GM21825 (cell line): ENCODE measurements at regions not wholly inside any gene's neighbourhood (a gene's known extent, or its start where the extent isn't known, plus 50 kb on each side); places are given as distances from the start of the nearest gene placed in this dataset.

Source experiments
- ATAC-seq: cut with Tn5 transposase; IDR thresholded peaks from one replicate; pipeline ENCODE4 v1.9.1; 2021; ENCODE audit warnings: mild to moderate bottlenecking, moderate library complexity; ENCODE audit not compliant: unreplicated experiment

DNA sequence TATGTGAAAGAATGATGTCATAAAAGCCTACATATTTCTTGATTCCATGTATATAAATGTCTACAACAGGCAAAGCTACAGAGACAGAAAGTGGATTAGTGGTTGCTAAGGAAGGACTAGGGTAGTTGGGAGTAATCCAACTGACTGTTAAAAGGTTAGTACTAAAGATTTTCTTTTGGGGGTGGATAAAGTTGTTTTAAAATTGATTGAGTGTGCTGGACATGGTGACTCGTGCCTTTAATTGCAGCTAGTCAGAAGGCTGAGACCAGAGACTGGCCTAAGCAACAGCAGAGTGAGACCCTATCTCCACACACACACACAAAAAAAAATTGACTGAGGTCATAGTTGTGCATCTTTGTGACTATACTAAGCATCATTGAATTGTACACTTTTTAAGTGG lies 234.3 kb downstream of the C12orf50 start:
- ATAC-seq = no peak

DNA sequence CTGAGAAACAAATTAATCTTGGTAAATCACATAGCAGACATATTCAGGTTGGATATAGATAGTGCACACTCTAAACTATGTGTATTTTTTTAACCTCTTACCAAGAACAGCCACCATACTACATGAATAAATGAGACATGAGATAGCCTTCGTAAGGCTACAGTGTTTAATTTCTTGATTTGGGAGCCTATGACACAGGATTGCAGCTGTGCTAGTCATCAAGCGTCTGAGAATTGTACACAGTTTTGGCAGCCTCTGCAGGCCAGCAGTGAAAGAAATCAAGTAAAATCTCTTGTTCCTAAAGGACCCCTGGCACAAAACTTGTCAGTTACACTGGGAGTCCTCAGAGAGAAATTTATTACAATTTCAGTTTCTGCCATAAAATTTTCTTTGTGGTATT lies 236.1 kb downstream of the C12orf50 start:
- ATAC-seq = no peak

DNA sequence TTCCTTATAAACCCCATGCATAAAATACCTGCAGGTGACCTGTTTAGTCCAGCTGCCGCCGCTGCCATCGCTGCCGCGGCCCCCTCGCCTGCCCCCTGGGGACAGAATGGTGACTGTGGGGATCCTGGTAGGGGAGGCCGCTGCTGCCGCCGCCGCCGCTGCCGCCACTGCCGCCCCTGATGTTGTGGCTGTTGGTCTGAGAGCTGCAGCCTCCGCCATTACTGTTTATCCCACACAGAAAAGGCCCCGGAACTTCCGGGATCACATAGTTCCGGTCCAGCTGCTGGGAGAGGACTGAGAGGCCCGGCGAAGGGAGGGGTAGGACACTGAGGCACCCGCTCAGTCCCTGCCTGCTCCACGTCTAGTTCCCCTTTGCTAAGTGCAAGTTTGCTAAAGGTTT lies 244.9 kb downstream of the C12orf50 start:
- no peak for ATAC-seq

DNA sequence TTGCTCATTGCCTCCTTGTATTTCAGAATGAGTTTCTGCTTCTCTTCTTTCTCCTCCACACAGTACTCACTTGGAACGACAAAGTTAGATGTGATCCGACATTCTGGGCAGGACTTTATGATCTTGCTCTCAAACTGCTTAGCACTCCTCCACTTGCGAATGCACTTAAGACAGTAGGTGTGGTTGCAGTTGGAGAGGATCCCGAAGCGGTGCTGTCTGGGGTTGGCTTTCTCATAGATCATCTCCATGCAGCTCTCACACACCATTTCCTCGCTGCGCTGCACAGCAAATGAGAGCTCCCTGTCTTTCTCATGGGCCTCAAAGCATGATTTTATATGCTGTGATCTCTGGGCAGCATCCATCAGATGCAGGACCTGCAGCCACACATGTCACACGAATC lies 245.7 kb downstream of the C12orf50 start:
- ATAC-seq = no peak

DNA sequence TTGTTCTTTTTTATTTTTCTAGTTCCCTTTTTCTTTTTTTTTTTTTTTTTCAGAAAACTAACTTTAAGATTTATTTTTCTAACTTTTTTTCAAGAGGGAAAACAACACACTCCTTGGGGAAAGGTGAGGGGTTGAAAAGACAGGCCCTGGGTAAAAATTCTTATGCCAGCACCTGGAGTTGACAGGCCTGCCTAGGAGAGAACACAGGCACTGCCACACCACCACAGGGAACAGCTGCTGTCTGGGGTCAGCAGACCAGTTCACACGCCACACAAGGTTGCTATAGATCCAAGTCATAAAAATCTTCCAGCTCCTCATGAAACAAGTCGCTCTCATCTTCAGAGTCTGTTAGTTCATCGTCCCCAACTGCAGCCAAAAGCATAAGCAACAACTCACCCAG lies 246.4 kb downstream of the C12orf50 start:
- ATAC-seq = no peak

DNA sequence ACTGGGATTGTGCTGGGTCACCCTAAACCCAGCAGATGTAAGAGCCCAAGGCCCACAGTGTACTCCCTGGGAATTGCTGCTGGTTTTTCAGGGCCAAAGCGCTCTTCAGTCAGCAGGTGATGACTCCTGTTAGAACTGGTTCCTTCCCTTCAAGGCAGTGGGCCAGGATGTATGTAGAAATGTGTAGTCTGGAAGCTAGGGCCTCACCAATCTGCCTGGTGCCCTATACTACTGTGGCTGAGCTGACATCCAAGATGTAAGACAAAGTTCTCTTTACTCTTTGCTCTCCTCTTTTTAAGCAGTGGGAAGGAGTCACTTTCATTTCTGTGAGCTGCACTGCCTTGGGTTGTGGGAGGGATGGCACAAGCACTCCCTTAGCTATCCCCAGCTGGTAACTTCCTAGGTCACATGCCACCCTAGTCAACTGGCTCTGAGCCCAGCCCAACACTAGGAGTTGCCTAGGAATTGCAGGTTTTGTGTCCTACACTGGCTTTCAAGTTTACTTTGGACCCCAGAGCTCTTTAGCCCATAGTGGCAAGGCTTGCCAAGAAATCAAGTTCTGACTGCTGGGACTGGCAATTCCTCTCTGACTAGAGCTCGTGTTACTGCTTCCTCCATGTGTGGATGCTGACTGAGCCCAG lies 249.2 kb downstream of the C12orf50 start:
- ATAC-seq = no peak

DNA sequence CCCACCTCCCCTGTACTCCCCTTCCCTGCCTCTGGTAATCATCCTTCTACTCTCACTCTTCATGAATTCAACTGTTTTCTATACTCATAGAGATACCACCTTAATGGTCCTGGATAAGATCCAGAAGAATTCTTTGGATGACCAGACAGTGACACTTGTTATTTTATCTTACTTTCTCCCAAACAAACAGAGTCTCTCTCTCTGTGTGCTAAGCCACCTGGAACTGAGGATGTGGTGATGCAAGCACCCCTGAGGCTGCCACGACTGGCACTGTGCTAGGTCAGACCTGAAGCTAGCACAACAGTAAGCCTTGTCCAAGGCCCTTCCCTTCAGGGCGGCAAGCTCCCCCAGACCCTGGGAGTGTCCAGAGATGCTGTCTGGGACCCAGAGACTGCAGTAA lies 250.2 kb downstream of the C12orf50 start:
- ATAC-seq = no peak

DNA sequence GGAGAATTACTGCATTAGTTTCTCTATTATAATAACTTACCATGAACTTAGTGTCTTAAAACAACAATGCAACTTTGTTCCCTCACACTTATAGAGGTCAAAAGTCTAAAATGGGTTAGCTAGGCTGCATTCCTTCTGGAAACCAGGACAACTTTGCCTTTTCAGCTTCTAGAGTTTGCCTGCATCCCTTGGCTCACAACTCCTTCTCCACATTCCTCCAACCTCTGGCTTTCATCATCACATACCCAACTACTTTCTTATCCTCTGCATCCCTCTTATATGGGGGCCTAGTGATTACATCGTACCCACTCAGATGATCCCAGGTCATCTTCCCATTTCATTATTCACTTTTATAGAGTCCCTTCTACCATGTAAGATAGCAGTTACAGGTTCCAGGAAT lies 251.1 kb downstream of the C12orf50 start:
- ATAC-seq = no peak

DNA sequence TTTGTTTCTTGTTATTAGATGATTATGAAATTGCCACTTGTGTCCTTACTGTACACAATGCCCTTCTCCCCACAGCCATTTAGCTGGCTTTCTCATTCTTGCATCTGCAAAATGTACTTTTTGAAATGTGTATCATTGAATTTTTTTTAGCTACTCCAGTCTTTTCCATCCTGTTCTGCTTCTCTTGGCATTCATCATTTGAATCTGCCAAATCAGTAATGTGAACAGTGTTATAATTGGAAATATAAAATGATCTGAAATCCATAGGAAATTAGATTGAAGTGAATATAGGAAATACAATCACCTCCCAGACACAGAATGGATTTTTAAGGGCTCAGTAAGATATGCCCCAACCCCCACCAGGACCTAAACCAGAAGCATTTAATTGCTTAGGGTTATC lies 253.4 kb downstream of the C12orf50 start:
- no peak for ATAC-seq

DNA sequence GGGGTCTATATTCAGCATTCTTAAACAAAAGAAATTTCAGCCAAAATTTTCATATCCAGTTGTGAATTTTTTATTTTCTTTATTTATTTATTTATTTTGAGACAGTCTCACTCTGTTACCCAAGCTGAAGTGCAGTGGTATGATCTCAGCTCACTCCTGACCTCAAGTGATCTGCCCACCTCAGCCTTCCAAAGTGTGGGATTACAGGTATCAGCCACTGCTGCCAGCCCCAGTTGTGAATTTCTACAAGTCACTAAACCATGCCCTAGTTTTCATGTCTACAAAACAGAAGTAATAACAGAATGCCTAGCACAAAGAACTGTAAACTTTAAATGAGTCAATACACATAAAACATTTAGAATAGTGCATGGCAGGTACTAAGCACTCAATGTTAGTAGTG lies 254.2 kb downstream of the C12orf50 start:
- no peak for ATAC-seq

DNA sequence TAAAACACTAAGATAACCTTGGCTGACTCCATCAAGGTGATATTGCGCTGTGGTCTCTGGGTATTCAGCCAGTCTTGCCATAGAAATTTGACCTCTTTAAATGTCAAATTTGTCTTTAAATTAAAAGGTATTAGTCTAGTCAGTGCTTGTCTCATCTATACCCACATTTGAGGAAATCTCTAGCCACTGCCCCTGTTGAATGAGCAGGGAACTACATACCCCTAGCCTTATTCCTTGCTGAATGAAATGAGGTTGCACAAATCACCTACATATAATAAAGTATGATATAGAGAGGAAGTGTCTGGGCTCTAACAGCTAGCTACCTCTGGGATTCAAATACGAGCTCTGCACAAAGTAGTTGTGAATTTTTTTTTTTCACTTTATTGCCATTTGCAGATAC lies 256.8 kb downstream of the C12orf50 start:
- ATAC-seq = no peak

DNA sequence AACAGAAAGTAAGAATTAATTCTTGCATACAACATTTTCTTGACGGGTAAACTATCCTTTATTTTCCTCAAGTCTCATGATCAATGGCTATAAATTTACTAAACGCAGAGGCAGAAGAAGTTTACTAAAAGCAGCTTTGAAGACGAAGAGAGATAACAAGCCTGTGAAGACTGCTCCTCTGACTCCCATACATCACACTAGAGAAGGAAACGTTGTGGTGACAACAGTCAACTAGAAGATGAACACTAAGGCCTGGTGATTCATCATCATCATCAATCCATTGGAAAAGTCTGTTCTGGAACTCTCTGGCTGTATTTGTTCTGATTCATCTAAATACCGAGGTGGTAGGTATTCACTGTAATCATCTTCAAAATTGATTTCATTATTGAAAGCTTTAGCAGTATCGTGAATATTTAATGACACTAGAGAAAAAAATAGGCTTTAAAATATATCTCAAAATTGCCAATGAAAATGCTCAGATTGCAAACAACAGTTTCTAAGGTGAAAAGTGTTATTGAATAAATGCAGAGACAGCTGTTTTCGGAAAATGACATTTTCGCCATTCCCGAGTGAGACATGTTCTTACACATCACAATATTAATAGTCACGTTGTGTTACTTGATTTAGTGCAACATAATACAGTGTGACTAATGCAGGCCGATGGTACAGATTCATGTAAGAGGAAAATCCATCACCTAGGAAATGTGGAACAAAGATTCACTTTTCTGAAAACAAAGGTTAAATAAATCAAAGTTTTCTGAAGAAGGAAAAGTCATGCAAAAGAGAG lies 260.5 kb downstream of the C12orf50 start:
- ATAC-seq = no peak

DNA sequence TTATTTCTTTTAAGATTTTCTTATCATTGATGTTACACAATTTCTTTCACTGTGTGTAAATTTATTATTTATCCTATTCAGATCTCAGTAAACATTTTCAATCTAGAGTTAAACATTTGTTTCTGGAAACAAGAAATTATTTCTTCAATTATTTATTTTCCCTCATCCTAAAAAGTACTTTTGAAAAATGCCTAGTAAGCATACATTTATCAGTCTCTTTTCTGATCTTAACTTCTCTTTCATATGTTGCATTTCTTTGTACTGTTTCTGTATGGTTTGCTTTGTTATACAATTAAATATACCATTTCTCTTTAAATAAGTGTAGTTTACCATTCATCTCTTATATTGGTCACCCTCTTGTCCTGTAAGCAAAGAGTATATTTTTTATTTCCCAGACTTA lies 263.2 kb downstream of the C12orf50 start:
- ATAC-seq = no peak

DNA sequence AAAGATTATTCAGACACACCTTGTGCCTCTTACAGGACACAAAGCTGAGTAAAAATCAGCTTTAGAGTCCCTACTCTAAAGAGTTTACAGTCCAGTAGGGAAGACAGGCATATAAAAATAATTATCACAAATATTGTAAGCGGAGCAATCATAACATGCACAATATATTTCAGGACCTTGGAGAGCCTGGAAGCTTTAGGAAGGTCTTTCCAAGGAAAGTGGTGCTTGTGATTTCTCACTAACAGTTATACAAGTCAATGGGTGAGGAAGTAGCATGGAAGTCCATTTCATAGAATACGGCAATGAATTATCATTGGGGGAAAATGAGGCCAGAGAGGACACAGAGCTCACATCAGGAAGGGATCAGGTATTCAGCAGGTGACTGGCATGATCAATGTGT lies 268.3 kb downstream of the C12orf50 start:
- ATAC-seq = no peak

DNA sequence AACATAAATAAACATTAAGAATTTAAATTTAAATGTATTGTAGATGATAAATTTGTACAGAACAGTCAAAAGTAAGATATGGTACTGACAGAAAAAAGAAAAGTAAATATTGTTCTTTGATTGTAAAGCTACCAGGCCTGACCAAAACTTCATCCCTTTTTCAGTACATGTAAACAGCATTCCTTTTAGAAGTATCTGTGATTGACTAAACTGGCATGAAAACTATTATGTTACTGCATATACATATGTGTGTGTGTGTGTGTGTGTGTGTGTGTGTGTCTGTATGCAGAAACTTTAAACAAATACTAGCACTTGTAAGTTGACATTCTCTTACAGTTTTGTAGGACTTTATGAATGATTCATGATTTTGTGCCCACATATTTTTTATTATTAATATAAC lies 270.9 kb downstream of the C12orf50 start:
- ATAC-seq = no peak

DNA sequence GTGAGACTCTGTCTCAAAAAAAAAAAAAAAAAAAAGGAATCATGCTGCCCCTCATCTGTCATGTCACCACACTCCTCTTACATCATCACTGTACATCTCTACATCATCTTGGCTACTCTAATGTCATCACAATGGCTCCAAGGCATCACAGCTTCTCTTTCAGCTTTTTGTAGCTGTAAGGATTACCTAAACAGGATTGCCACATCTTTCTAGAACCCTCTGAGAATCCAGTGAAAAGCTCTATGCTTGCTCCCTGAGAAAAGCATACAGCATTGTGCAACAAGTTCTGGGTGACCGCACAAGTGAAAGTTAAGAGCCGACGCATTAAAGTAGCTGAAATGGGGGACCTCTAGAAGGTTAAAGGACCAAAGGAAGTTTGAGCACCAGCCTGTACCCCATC lies 272.5 kb downstream of the C12orf50 start:
- ATAC-seq = no peak

DNA sequence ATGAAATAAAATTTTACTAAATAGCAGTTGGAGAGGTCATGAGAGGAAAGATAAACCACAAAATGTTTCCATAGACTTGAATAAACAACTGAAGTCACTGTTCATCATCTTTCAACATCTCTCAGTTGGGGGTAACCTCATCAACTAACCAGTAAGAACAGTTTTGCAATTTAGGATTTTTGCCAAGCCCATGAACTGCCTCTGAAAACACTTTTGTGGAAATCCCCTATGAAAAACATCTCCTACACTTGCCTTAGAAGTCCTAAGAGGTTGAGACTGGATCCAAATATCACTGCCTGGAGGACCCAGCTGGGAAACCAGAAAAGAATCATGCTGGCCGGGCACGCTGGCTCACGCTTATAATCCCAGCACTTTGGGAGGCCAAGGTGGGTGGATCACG lies 273.1 kb downstream of the C12orf50 start:
- no peak for ATAC-seq

DNA sequence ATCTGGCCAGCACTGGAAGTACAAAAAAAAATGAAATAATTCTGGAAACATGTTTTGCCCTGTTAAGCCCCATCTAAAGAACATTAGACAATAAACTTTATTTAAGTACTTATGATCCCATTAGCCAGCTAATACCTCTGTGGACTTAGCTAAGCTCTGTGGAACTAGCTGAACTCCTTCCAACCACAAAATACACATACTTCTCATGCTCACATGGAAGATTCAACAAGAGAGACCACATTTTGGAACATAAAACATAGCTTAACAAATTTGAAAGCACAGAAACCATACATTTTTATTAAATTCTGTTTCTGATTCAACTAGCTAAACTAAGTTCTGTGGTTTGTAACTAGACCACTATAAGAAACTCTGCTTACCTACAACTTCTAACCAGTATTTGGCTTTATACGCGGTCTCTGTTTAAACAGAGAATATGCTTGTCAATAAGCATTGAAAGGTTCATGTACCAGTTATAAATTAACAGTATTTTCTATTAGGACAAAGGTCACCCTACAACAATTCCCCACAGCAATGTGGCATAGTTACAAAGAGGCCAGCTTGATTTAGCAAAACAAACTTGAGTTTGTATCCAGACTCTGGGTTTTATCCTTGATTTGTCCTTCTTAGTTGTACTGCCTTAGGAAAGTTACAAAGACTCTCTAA lies 300.1 kb downstream of the C12orf50 start:
- ATAC-seq = no peak

DNA sequence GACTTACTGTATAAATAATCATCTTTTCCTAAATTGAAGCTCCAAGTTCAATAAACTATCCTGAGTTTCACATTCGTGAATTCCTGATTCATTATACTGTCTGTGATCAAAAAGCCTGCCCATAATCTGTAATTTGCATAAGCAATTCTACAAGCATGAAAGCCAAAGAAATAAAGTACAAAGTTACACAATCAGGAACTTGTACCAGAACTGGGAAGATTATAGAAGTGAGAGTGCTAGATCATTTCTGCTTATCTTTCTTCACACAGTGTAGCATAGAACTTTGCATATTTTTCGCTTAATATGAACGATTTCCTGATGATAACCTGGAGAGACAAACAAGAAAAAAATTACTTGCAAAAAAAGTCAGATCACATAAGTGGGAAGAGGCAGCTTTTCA lies 308.2 kb downstream of the C12orf50 start:
- no peak for ATAC-seq

DNA sequence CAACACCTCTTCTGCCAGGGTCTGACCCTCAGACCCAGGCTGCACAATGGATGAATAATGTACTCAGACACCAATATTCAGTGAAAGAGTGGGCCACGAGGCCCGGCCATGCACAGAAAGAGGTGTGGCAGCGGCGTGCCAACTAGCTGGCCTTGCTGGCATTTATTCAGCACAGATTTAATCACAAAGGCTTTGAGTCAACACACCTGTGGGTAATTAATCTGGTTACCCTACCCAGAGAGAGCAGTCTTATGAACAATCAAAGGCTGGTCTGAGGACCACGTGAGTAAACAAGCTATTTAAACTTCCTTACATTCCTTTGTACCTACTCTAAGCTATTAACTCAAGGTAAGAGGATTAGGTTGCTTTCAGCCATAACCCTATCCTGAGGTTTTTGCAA lies 324.8 kb downstream of the C12orf50 start:
- no peak for ATAC-seq

DNA sequence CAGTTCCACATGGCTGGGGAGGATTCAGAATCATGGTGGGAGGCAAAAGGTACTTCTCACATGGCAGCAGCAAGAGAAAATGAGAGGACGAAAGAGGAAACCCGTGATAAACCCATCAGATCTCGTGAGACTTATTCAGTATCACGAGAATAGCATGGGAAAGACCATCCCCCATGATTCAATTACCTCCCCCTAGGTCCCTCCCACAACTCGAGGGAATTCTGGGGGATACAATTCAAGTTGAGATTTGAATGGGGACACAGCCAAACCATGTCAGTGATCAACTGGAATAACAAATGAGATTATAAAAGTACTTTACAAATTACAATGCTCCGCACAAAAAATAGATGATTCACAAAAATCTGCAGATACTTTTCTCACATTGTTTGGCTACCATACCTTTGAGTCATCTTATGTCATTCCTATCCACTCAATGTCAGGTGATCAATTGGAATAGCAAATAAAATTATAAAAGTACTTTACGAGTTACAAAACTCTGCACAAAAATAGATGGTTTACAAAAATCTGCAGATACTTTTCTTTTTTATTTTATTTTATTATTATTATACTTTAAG lies 338.9 kb downstream of the C12orf50 start:
- ATAC-seq = no peak

DNA sequence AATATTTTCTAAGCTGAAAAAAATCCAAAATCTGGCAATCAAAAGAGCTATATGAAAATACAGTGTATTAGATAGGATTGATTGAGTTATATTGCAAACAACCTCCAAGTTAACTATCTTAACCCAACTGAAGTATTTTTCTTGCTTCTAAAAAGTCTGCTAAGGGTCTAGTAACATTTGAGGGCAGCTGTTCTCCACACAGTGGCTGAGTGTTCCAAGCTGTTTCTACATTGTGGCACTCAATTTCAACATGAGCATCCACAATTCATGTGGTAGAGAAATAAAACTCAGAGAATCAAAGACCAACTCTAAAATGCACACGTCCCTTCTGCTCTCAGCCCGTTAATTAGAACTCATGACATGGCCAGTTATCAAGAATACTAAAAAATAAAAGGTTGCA lies 340.0 kb downstream of the C12orf50 start:
- no peak for ATAC-seq
